GM23248 (cell line): ENCODE measurements at regions not wholly inside any gene's neighbourhood (a gene's known extent, or its start where the extent isn't known, plus 50 kb on each side); places are given as distances from the start of the nearest gene placed in this dataset. TPM values are rescaled to one million over a fixed set of nuclear protein-coding genes. Genes with fewer than 3 reads are reported as not detected.

Experiments
- DNase-seq: peaks from one replicate; pipeline ENCODE4 v3.0.0-alpha.2; 2015
- H2AFZ ChIP-seq: fragments of 200-600 bp; sonication (generic); 2 replicates; pipeline ENCODE4 v1.6.1; 2016; ENCODE audit warnings: antibody characterized with exemption
- H3F3A ChIP-seq: fragments of 200-600 bp; sonication (generic); 2 replicates; pipeline ENCODE4 v1.6.1; 2016; ENCODE audit warnings: mild to moderate bottlenecking, antibody characterized with exemption, mixed run types; ENCODE audit not compliant: insufficient read depth
- H3K27ac ChIP-seq: fragments of 200-600 bp; sonication (generic); 2 replicates; pipeline ENCODE4 v1.5.1; 2016; ENCODE audit warnings: mild to moderate bottlenecking
- H3K27me3 ChIP-seq: fragments of 200-600 bp; sonication (generic); replicated peaks from 2 replicates; pipeline ENCODE4 v1.6.1; 2016; ENCODE audit warnings: mild to moderate bottlenecking; ENCODE audit not compliant: insufficient read depth
- H3K36me3 ChIP-seq: fragments of 200-600 bp; sonication (generic); 2 replicates; pipeline ENCODE4 v1.6.1; 2016; ENCODE audit warnings: low read depth, mild to moderate bottlenecking
- H3K4me1 ChIP-seq: fragments of 200-600 bp; sonication (generic); 2 replicates; pipeline ENCODE4 v1.6.1; 2016; ENCODE audit warnings: mild to moderate bottlenecking; ENCODE audit not compliant: insufficient read depth
- H3K4me2 ChIP-seq: fragments of 200-600 bp; sonication (generic); one replicate; pipeline ENCODE4 v1.6.1; 2016; ENCODE audit warnings: mild to moderate bottlenecking; ENCODE audit not compliant: unreplicated experiment
- H3K4me3 ChIP-seq: fragments of 200-600 bp; sonication (generic); 2 replicates; pipeline ENCODE4 v1.5.1; 2016; ENCODE audit warnings: mild to moderate bottlenecking
- H3K79me2 ChIP-seq: fragments of 200-600 bp; sonication (generic); 2 replicates; pipeline ENCODE4 v1.6.1; 2016; ENCODE audit warnings: mild to moderate bottlenecking; ENCODE audit not compliant: insufficient read depth
- H3K9ac ChIP-seq: fragments of 200-600 bp; sonication (generic); 2 replicates; pipeline ENCODE4 v1.6.1; 2016; ENCODE audit warnings: mild to moderate bottlenecking
- H3K9me2 ChIP-seq: fragments of 200-600 bp; sonication (generic); 2 replicates; pipeline ENCODE4 v1.6.1; 2016; ENCODE audit warnings: mixed run types, mild to moderate bottlenecking, moderate library complexity; ENCODE audit not compliant: insufficient read depth
- H3K9me3 ChIP-seq: fragments of 200-600 bp; sonication (generic); one replicate; pipeline ENCODE4 v1.6.1; 2017; ENCODE audit warnings: low read depth
- H4K20me1 ChIP-seq: fragments of 200-600 bp; sonication (generic); 2 replicates; pipeline ENCODE4 v1.6.0; 2016; ENCODE audit not compliant: insufficient read depth
- EZH2 ChIP-seq: fragments of 200-600 bp; sonication (generic); IDR thresholded peaks from 2 replicates; pipeline ENCODE4 v1.6.1; 2018; ENCODE audit warnings: antibody characterized with exemption, mild to moderate bottlenecking; ENCODE audit not compliant: insufficient read depth, poor library complexity, severe bottlenecking
- EZH2phosphoT487 ChIP-seq: fragments of 200-600 bp; sonication (generic); IDR thresholded peaks from 2 replicates; pipeline ENCODE4 v1.6.1; 2018; ENCODE audit warnings: antibody characterized with exemption, moderate library complexity, mild to moderate bottlenecking, low read depth; ENCODE audit not compliant: insufficient read depth
- WGBS, 2 experiments: methylation state at CpG; one replicate each; pipeline ENCODE4 v1.1.6; 2015 to 2017; ENCODE audit warnings: low lambda C conversion rate in 2 of 2, low coverage in 1 of 2; ENCODE audit errors: missing lambda C conversion rate in 2 of 2; 5-methylcytosine and 5-hydroxymethylcytosine counted together
- in situ Hi-C: fragments of 300-500 bp; cut with MboI; formaldehyde crosslinking; loops from 2 replicates; pipeline ENCODE4 v1.15.0; 2020
- small RNA-seq: library from RNA; depleted of rRNA; stranded (forward); fragments of <200 nt; gene quantifications from one replicate; pipeline ENCODE3, GENCODE V24; 2014; ENCODE audit warnings: low read depth, low replicate concordance

GRCh38 chr10:35700487-35700882 lies 58.4 kb upstream of the FZD8 start:
- peaks cover 38% of the 10 kb centered on the region for H3K27me3 ChIP-seq
- H3K27ac ChIP-seq: no peak overlapping the region
- TF ChIP-seq EZH2phosphoT487 (no peak), EZH2 (no peak)
- H3K9me3 ChIP-seq: no peaks in the 10 kb centered on the region
- H4K20me1 ChIP-seq: no peaks in the 10 kb centered on the region
- no peak overlapping the region for H2AFZ ChIP-seq
- H3F3A ChIP-seq: no peaks in the 10 kb centered on the region
- H3K36me3 ChIP-seq: no peaks in the 10 kb centered on the region
- no peak for DNase-seq
- WGBS, 2 experiments: 62 to 70% methylated on average over 11 to 12 of the region's 12 CpGs
- in situ Hi-C loops: no loop called here
- H3K4me3 ChIP-seq: no peak overlapping the region
- H3K9ac ChIP-seq: no peak overlapping the region
- H3K79me2 ChIP-seq: no peaks in the 10 kb centered on the region
- H3K4me2 ChIP-seq: no peak overlapping the region
- no peaks in the 10 kb centered on the region for H3K4me1 ChIP-seq
- H3K9me2 ChIP-seq: no peaks in the 10 kb centered on the region

GRCh38 chr10:35699848-35700486 lies 57.9 kb upstream of the FZD8 start:
- H2AFZ ChIP-seq: no peak overlapping the region
- H3K9ac ChIP-seq: no peak overlapping the region
- no peak overlapping the region for H3K4me2 ChIP-seq
- H3K36me3 ChIP-seq: no peaks in the 10 kb centered on the region
- in situ Hi-C loops: no loop called here
- H3K79me2 ChIP-seq: no peaks in the 10 kb centered on the region
- peaks cover 38% of the 10 kb centered on the region for H3K27me3 ChIP-seq
- no peaks in the 10 kb centered on the region for H3K9me3 ChIP-seq
- 70 to 73% methylated on average over 5 of the region's 5 CpGs for WGBS, 2 experiments
- DNase-seq: no peak
- TF ChIP-seq EZH2 (no peak), EZH2phosphoT487 (no peak)
- H3F3A ChIP-seq: no peaks in the 10 kb centered on the region
- H3K27ac ChIP-seq: no peak overlapping the region
- H4K20me1 ChIP-seq: no peaks in the 10 kb centered on the region
- no peaks in the 10 kb centered on the region for H3K9me2 ChIP-seq
- no peak overlapping the region for H3K4me3 ChIP-seq
- H3K4me1 ChIP-seq: no peaks in the 10 kb centered on the region

GRCh38 chr10:35696392-35697287 lies 54.5 kb upstream of the FZD8 start:
- in situ Hi-C loops: no loop called here
- TF ChIP-seq EZH2 (no peak), EZH2phosphoT487 (no peak)
- Histone ChIP-seq H3K4me1 (no peaks in the 10 kb centered on the region), H3K27me3 (peaks cover 63% of the 10 kb centered on the region), H3K27ac (no peak overlapping the region), H4K20me1 (no peaks in the 10 kb centered on the region), H3K4me3 (no peak overlapping the region), H2AFZ (no peak overlapping the region), H3K9me3 (no peaks in the 10 kb centered on the region), H3K9me2 (no peaks in the 10 kb centered on the region), H3K9ac (no peak overlapping the region), H3K36me3 (no peaks in the 10 kb centered on the region), H3K4me2 (no peak overlapping the region), H3F3A (no peaks in the 10 kb centered on the region), H3K79me2 (no peaks in the 10 kb centered on the region)
- no peak for DNase-seq
- WGBS, 2 experiments: 42 to 55% methylated on average over 5 of the region's 5 CpGs

- Histone ChIP-seq H3K27ac (no peak overlapping the region), H3K9me2 (no peaks in the 10 kb centered on the region), H4K20me1 (no peaks in the 10 kb centered on the region), H3F3A (no peaks in the 10 kb centered on the region), H3K9me3 (no peaks in the 10 kb centered on the region), H3K4me3 (no peak overlapping the region), H3K79me2 (no peaks in the 10 kb centered on the region), H3K27me3 (peaks cover 73% of the 10 kb centered on the region), H3K4me1 (no peaks in the 10 kb centered on the region), H3K4me2 (no peak overlapping the region), H3K36me3 (no peaks in the 10 kb centered on the region), H3K9ac (no peak overlapping the region), H2AFZ (no peak overlapping the region)
- TF ChIP-seq EZH2phosphoT487 (no peak), EZH2 (no peak)
- in situ Hi-C loops: no loop called here
- WGBS, 2 experiments: 59 to 62% methylated on average over 6 of the region's 6 CpGs
- no peak for DNase-seq
Observed at GRCh38 chr10:35693800-35694199, 51.7 kb upstream of the FZD8 start.

Small RNA genes in the stretch of these regions (small RNA-seq; reads per million reads assigned to genes)
- not detected for gene RF00019
- gene RF00561: not detected
